HFFc6 (cell line): ENCODE measurements at regions not wholly inside any gene's neighbourhood (a gene's known extent, or its start where the extent isn't known, plus 50 kb on each side); places are given as distances from the start of the nearest gene placed in this dataset.

ENCODE experiments used
- DNase-seq: peaks from one replicate; pipeline ENCODE4 v3.0.0-alpha.2; 2018
- H3K27ac Mint-ChIP-seq: 2 replicates; pipeline ENCODE4 v1.8.0; 2020; ENCODE audit warnings: mild to moderate bottlenecking, mixed read lengths
- H3K27me3 Mint-ChIP-seq: 2 replicates; pipeline ENCODE4 v1.8.0; 2021; ENCODE audit warnings: mild to moderate bottlenecking, moderate library complexity, mixed read lengths; ENCODE audit not compliant: insufficient read depth
- H3K36me3 Mint-ChIP-seq: 2 replicates; pipeline ENCODE4 v1.8.0; 2021; ENCODE audit warnings: low read depth, mixed read lengths
- H3K4me1 Mint-ChIP-seq: 2 replicates; pipeline ENCODE4 v1.8.0; 2020; ENCODE audit warnings: low read depth, mixed read lengths
- H3K4me3 Mint-ChIP-seq: 2 replicates; pipeline ENCODE4 v1.8.0; 2020; ENCODE audit warnings: mild to moderate bottlenecking, moderate library complexity, mixed read lengths
- H3K9me3 Mint-ChIP-seq: 2 replicates; pipeline ENCODE4 v1.8.0; 2020; ENCODE audit warnings: mild to moderate bottlenecking, mixed read lengths
- TF ChIP-seq, protein P1 (sequence below): fragments of 200-600 bp; sonication (generic); IDR thresholded peaks from 2 replicates; pipeline ENCODE4 v1.5.0; 2021; ENCODE audit warnings: antibody characterized with exemption, mild to moderate bottlenecking

DNA sequence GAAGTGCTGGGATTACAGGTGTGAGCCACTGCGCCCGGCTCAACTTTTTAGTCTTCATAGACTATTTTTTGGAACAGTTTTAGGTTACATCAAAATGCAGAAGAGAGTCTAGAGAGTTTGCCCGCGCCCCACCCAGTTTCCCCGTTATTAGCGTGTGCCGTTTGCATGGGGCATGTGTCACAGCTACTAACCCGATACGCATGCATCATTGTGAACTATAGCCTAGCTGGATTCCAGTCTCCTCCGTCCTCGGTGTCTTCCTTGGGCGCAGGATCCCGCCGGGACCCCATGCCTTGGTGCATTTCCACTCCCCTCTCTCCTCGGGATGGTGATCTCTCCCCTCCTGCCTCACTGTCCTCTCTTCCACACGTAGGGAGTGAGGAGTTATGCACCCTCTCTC, 85.5 kb upstream of the ADRA2C start:
- H3K27ac Mint-ChIP-seq: no peak overlapping the region
- H3K27me3 Mint-ChIP-seq: peaks cover 50% of the 10 kb centered on the region
- no peak overlapping the region for H3K4me3 Mint-ChIP-seq
- TF ChIP-seq, protein P1, sequence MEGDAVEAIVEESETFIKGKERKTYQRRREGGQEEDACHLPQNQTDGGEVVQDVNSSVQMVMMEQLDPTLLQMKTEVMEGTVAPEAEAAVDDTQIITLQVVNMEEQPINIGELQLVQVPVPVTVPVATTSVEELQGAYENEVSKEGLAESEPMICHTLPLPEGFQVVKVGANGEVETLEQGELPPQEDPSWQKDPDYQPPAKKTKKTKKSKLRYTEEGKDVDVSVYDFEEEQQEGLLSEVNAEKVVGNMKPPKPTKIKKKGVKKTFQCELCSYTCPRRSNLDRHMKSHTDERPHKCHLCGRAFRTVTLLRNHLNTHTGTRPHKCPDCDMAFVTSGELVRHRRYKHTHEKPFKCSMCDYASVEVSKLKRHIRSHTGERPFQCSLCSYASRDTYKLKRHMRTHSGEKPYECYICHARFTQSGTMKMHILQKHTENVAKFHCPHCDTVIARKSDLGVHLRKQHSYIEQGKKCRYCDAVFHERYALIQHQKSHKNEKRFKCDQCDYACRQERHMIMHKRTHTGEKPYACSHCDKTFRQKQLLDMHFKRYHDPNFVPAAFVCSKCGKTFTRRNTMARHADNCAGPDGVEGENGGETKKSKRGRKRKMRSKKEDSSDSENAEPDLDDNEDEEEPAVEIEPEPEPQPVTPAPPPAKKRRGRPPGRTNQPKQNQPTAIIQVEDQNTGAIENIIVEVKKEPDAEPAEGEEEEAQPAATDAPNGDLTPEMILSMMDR: no peak
- H3K9me3 Mint-ChIP-seq: no peaks in the 10 kb centered on the region
- no peaks in the 10 kb centered on the region for H3K4me1 Mint-ChIP-seq
- H3K36me3 Mint-ChIP-seq: no peaks in the 10 kb centered on the region
- DNase-seq: no peak

DNA sequence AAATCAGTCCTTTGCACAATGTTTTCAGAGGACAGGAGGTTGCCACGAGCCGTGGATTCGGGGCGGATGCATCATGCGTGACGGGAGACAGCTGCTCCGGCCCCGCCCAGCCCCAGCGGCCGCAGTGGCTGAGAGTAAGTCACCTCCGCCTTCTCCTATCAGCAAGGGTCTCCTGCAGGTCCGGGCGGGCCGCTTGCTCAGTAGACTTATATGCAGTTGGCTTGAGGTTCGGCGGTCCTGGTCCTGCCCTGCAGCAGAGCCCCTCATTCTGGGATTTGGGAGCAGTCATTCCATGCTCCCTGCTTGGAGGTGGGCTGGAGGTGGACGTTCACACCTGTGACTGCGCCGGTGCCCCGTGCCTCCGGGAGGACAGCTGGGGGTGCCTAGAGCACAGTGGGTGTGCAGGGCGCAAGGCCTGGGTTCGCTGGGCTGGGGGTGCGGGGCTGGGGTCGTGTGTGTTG, 86.3 kb upstream of the ADRA2C start:
- Mint-ChIP-seq H3K4me1 (no peaks in the 10 kb centered on the region), H3K9me3 (no peaks in the 10 kb centered on the region), H3K4me3 (no peak overlapping the region), H3K36me3 (no peaks in the 10 kb centered on the region), H3K27ac (no peak overlapping the region), H3K27me3 (peaks cover 49% of the 10 kb centered on the region)
- TF ChIP-seq, protein P1: no peak
- no peak for DNase-seq

DNA sequence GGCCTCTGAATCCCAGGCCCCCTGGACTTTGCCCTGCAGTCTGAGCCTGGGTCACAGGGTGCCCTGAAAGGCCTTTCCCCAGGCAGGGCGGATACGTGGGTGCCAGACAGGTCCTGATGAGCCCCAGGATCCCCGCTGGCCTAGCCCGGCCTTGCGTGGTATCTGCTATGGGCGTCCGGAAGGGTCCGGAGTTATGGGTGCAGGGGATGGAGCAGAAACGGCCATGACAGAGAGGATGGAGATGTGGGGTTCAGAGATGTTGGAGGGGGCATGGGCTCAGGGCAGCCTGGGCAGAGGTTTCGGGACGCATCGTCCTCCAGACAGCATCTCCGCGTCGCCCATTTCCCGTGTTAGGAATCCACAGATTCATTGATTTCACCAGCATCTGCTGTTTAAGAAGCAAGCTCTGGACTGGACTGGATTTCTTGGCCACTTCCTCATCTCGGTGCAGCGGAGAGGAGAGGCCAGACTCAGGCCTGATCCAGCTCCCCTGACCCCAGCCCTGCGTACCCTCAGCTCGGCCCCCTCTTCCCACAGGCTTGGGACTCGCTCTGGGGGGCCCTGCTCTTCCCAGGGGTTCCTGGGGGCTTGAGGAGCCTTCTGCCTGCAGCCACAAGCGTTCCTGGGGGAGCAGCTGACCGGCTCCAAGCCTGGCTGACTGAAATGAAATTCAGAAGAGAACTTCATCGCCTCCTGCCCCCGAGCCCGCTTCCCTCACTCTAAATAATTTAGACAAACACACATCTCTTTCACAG, 86.9 kb upstream of the ADRA2C start:
- H3K4me3 Mint-ChIP-seq: no peak overlapping the region
- H3K36me3 Mint-ChIP-seq: no peaks in the 10 kb centered on the region
- peaks cover 43% of the 10 kb centered on the region for H3K27me3 Mint-ChIP-seq
- TF ChIP-seq, protein P1: no peak
- no peak overlapping the region for H3K27ac Mint-ChIP-seq
- H3K9me3 Mint-ChIP-seq: no peaks in the 10 kb centered on the region
- no peak for DNase-seq
- H3K4me1 Mint-ChIP-seq: no peaks in the 10 kb centered on the region

DNA sequence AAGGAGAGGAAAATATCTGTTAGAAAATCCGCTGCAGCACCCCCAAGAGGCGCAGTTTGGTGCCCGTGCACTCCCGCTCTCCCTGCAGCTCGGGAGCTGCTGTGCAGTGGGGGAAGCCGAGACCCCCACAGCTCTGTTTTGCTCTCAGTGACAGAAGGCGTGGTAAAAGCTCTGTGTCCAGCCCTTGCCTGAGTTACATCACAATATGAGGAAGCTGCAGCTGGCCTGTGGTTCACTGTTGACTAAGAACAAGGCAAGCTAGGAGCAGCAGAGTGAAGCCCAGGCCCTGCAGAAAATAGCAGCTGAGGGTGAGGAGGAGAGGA, 88.5 kb upstream of the ADRA2C start:
- TF ChIP-seq, protein P1: 0 out of 2 replicates have a peak, but pooled peaks have one; percentile 7
- H3K27ac Mint-ChIP-seq: no peak overlapping the region
- H3K9me3 Mint-ChIP-seq: no peaks in the 10 kb centered on the region
- H3K36me3 Mint-ChIP-seq: peaks cover 5% of the 10 kb centered on the region; the same call in 1 of the 2 replicates
- peaks cover 45% of the 10 kb centered on the region for H3K27me3 Mint-ChIP-seq
- H3K4me1 Mint-ChIP-seq: no peaks in the 10 kb centered on the region
- no peak for DNase-seq
- no peak overlapping the region for H3K4me3 Mint-ChIP-seq

DNA sequence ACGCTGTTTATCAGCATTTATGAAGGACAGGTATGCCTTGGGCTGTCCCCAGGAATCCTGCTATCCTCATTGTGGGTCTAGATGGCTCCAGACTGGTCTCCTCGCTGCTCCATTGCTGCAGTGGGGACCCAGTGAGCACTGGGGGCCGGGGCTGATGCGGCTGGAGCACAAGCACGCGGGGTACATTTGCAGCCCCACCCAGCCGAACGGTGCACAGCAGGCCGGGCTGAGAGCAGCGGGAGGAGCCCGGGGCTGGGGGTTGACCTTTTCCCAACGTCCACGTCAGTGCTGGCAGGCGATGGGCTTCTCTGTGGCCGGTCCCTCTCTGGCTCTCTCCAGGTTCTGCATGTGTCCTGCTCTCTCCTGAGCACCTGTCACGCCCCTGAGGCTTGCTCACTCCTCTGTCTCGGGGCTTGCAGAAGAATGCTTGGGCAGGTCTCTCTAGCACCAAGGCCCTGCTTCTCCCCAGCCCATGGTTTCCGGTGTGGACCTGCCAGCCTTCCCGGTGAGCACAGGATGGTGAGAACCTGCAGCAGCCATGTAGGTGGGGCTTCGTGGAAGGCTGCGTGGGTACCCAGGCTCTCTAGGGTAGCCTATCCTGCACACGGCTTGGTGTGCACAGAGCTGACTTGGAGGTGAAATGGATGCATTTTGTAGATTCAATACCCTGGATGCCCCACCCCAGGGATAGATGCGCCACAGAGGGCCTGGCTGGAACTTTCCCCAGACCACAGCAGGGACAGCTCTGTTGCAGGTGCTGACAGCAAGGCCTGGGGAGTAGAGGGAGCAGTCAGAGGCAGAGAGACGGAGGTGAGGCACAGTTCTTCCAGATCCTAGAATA, 89.1 kb upstream of the ADRA2C start:
- TF ChIP-seq, protein P1: no peak
- no peaks in the 10 kb centered on the region for H3K9me3 Mint-ChIP-seq
- H3K27ac Mint-ChIP-seq: no peak overlapping the region
- H3K4me3 Mint-ChIP-seq: no peak overlapping the region
- peaks cover 5% of the 10 kb centered on the region for H3K4me1 Mint-ChIP-seq
- peaks cover 46% of the 10 kb centered on the region for H3K27me3 Mint-ChIP-seq
- DNase-seq: no peak
- H3K36me3 Mint-ChIP-seq: peaks cover 9% of the 10 kb centered on the region; the same call in 1 of the 2 replicates
